Coronary artery (tissue), 2 donors: ENCODE measurements at regions not wholly inside any gene's neighbourhood (a gene's known extent, or its start where the extent isn't known, plus 50 kb on each side); places are given as distances from the start of the nearest gene placed in this dataset.
A peak's percentile ranks its signal among the peaks of the same experiment; 100 is the strongest.
"Not testable (repeated sequence)": the region's sequence is repeated elsewhere in the genome, so short reads cannot be mapped to it uniquely, and the experiment has no call there.

Source experiments
- DNase-seq: peaks from one replicate; pipeline ENCODE4 v3.0.0-alpha.2; 2017; ENCODE audit warnings: low spot score
- H3K27ac ChIP-seq, 2 donors: fragments of 200-600 bp; sonication (generic); one replicate each; pipeline ENCODE4 v1.5.1; 2016 to 2019
- H3K4me3 ChIP-seq: fragments of 200-600 bp; sonication (generic); 2 replicates; pipeline ENCODE4 v1.5.1; 2016; ENCODE audit warnings: mild to moderate bottlenecking, moderate library complexity
- TF ChIP-seq, protein P1 (sequence below): fragments of 200-600 bp; sonication (generic); IDR thresholded peaks from one replicate; pipeline ENCODE4 v1.5.1; 2019; ENCODE audit warnings: antibody characterized with exemption

DNA sequence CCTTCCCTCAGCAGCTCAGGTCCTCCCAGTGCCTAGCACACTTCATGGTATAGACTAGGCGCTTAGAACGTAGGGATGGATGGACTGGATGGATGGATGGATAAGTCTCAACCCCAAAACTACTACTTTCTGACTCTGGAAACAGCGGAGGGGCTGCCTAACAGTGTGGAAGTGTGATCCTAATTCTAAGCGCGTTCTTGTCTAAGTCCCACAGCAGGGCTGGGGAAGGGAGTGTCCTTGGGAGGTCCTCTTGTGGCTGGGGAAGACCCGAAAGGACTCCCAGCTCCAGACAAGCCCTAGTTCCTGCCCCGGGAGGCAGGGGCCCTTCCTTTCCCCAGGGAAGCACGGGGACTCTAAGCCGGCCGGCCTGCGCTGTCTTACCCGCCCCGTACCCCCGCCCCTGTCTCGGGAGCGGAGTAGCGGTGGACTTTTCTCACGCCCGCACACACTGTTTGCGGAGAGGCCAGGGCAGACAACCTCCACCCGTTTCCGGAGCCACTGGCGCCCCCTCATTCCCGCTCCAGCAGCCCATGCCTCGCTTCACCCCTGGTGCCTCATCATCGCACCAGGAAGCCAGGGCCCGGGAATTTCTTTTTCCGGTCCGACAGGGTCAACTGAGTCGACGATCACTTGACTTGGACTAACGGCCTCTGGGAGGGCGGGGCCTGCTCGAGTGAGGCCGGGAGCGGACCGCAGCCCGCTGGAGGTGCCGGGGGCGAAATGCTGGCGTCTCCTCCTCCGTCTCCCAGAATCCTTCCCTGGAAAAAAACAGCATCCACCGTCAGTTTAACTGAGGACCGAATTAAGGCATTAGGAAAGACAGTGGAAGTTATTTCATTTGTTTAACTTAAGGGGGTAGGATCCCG lies 133.3 kb downstream of the TBC1D2B start:
- Histone ChIP-seq H3K27ac (peak overlapping the region; percentile 75 to 86), H3K4me3 (peak overlapping the region; percentile 78)
- TF ChIP-seq, protein P1, sequence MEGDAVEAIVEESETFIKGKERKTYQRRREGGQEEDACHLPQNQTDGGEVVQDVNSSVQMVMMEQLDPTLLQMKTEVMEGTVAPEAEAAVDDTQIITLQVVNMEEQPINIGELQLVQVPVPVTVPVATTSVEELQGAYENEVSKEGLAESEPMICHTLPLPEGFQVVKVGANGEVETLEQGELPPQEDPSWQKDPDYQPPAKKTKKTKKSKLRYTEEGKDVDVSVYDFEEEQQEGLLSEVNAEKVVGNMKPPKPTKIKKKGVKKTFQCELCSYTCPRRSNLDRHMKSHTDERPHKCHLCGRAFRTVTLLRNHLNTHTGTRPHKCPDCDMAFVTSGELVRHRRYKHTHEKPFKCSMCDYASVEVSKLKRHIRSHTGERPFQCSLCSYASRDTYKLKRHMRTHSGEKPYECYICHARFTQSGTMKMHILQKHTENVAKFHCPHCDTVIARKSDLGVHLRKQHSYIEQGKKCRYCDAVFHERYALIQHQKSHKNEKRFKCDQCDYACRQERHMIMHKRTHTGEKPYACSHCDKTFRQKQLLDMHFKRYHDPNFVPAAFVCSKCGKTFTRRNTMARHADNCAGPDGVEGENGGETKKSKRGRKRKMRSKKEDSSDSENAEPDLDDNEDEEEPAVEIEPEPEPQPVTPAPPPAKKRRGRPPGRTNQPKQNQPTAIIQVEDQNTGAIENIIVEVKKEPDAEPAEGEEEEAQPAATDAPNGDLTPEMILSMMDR: no peak
- DNase-seq: peak; percentile 91

DNA sequence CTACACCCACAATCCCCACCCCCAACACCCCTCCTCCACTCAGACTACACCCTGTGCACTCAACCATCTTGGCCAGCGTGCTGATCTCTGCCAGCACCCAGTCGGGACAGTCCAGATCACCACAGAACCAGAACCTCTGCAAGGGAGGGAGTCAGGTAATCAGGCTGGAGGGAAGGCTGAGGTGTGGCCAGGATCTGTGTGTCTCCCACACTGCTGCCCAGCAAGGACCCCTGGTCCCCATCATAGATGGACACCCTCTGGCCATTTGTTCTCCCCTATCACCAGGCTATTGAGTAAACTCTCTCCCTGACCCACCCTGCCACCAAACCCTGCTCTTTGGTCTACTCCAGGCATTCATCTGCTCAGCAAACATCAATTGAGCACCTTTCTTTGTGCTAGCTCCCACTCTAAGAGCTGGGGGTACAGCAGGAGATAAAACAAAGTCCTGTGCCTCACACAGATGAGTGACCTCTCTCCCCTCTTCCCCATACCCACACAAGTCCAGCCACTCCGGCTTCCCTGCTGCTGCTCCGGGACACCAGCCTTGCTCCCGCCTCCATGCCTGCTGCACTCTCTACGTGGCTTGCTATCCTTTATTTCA lies 134.8 kb downstream of the TBC1D2B start:
- TF ChIP-seq, protein P1: no peak
- Histone ChIP-seq H3K27ac (no peak overlapping the region), H3K4me3 (no peak overlapping the region)
- no peak for DNase-seq

DNA sequence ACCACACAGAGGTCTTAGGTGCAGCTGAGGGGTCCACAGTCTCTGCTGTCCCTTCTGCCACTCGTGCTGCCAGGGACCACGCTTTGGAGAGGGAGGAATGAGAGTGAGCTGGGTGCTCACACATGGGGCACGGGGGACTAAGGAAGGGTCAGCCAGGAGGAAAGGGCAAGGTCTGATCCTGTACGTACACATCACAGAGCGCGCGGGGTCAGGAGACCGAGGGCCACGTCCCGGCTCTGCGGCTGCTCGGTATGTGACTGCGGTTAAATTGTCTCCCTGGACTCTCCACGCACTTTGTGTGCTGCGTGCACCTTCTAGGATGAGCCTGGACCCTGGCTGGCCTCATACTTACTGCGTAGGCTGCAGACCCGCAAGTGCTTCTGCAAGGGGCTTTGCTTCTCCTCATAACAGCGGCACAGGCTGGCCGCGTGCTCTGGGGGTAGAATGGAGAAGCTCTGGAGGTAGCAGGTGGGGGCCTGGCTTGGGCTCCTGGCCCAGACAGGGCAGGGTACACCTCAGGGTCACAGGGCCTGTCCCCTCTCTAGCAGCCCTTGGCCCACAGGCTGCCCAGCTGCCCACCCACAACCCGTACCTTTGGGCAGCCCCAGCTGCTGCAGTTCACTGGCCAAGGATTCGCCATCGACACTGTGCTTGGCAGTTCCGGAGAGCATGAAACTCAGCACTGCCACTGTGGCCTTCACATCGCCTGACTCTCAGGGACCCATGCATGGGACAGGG lies 136.3 kb downstream of the TBC1D2B start:
- not testable (repeated sequence) for DNase-seq, H3K4me3 ChIP-seq, H3K27ac ChIP-seq

DNA sequence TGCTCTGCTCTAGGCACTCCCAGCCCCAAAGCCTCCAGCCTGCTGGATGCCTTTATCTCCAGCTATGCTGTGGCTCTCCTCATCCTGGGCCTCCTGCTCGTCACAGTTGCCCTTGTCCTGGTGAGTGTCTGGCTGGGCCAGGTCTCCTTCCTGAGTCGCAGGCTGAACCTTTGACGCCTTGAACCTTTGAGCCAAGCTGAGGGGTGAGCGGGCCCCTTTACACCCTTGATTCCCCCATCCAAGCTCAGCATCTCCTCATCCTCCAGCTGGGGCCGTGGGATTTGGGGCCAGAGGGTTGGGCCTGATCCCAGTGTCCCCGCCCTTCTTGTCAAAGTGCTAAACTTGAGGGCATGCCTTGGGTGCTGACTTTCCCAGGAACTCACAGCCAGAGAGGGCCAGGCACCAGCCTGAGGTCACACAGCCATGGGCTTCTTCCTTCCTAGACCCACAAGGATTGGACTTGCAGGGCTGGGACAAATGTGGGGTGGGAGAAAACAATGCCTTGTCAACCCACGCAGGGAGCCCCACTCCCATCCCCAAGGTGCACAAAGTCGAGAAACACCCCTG lies 137.0 kb downstream of the TBC1D2B start:
- no peak for DNase-seq
- Histone ChIP-seq H3K4me3 (no peak overlapping the region), H3K27ac (no peak overlapping the region)
- TF ChIP-seq, protein P1: no peak

DNA sequence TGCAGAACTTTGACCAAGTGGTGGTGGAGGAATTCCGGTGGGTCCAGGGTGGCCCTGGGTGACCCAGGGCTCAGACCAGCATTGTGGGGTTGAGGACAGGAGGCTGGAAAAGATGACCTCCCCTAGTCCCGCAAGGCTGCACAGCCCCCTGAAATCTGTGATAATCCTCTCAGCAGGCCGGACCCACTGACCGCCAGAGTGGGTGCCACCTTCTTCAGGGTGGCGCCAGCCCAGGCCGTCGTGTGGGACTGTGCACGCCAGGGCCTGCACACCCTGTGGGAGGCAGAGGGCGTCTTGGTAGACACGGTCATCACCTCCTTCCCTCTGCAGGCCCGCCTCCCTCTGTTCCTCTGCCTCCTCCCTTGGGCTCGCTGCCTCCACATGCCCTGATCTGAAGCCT lies 137.7 kb downstream of the TBC1D2B start:
- DNase-seq: no peak
- H3K27ac ChIP-seq: no peak overlapping the region
- TF ChIP-seq, protein P1: no peak
- H3K4me3 ChIP-seq: no peak overlapping the region

DNA sequence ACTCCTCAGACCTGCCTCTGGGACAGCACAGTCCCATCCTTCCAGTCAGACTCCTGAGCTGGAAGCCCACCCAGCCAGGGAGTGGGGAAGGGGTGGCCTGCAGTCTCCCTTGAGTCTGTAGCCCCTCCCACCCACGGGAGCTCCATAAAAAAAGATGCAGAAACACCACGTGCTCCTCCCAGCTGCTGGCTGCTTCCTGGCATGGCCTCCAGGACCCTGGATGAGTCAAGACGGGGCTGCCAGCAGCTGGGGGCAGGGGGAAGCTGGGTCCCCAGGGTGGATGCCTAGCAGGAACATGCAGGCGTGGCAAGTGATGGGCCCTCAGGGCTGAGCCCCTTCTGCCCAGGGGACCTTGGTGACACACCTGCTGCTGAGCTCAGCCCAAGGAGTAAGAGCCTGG lies 138.5 kb downstream of the TBC1D2B start:
- not testable (repeated sequence) for DNase-seq, H3K27ac ChIP-seq, H3K4me3 ChIP-seq

DNA sequence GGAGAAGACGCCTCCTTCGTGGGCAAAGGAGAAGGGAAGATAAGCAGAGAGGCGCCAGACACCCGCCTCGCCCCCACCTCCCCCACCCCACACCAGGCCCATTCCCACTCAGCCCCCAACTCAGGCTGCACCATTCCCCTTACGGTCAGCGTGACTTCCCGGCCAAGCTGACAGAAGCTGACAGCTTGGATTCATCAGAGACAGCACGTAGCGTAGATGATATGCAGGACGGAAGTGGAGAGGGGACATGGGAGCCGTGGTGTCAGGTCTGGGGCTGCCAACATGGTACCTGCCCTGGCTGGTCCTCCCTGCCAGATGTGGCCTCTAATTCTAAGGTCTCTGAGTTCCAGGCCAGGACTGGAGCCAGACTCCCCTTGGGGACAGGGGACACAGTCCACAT lies 139.0 kb downstream of the TBC1D2B start:
- not testable (repeated sequence) for H3K27ac ChIP-seq, DNase-seq

DNA sequence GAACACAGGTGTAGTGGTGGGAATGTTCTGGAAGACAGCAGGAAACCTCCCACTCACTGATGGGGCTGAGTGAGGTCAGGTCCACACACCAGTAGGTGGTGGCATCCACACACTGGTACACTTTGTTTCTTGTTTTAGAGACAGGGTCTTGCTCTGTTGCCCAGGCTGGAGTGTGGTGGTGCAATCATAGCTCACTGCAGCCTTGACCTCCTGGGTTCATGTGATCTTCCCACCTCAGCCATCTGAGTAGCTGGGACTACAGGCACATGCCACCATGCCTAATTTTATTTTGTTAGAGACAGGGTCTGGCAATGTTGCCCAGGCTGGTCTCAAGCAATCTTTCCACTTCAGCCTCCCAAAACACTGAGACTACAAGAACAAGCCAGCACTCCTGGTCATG lies 140.9 kb downstream of the TBC1D2B start:
- DNase-seq, H3K27ac ChIP-seq, H3K4me3 ChIP-seq: not testable (repeated sequence)

More for the DNA sequence above, 139.0 kb downstream of the TBC1D2B start:
- H3K4me3 ChIP-seq: not testable (repeated sequence)

DNA sequence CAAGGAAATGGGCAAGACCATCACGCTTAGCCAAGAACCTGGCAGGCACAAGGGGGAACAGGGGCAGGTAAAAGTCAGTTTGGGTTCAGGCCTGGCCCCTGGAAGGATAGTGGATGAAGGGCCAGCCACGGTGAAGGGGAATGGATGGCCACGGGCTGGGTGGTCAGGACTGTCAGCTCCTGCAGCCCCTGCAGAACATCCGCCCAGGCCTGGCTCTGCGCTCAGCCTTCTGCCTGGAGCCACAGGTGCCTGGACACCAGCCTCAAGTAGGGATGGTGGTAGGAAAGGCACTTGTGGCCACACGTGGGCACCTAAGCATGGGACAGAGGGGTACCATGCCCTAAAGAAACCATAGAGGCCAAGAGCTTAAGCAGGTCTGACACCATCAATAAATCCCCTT lies 143.0 kb downstream of the TBC1D2B start:
- not testable (repeated sequence) for H3K27ac ChIP-seq, H3K4me3 ChIP-seq, DNase-seq

DNA sequence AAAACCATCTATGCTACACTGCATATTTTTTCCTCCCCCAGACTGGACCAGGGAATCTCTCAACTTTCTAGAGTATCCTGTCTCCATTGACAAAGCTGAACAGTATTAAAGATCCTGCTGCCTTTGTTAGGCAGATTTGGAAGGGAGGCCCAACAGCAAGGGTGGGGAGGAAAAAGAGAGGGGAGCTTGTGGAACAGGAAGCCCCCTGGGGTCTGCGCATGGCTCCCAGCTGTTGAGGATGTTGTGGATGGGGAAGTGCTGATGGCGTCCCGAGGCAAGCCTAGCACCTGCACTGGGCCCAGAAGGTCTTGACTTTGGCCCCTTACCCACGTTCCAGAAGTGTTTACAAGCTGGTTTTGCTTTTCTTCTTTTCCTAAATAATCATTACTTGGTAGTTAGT lies 146.6 kb downstream of the TBC1D2B start:
- DNase-seq, H3K27ac ChIP-seq, H3K4me3 ChIP-seq: not testable (repeated sequence)

DNA sequence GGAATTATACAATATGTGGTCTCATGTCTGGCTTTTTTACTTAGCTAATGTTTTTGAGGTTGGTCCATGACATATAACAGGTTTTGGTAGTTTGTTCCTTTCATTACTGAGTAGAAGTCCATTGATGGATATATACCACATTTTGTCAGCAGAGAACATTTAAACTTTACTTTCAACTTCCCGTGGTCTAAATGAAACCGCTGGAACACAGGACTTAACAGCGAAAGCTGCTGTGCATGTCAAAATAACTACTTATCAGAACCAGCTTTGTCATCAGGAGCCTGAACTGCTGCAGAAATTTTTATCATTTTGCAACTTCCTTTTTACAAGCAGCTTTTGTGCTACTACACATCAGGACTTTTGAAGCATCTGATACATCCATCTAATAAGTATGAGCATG lies 147.0 kb downstream of the TBC1D2B start:
- not testable (repeated sequence) for DNase-seq, H3K27ac ChIP-seq, H3K4me3 ChIP-seq

DNA sequence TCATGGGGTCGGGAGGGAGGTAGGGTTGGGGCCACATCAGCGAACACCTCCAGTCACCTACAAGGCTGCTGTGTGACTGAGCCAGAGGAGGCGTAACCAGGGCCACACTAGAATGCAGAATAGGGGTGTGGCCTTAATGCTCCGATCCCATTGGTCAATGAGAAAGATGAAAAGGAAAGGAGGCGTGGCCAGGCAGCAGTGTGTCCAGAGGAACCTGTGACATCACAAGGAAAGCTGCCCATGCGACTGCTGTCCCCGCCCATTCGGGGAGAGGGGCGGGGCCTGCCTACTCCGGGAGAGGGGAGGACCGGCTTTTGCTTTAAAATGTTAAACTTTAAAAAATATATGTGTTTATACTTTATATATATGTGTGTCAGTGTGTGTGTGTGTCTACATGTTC lies 150.7 kb downstream of the TBC1D2B start:
- not testable (repeated sequence) for H3K27ac ChIP-seq, DNase-seq, H3K4me3 ChIP-seq

DNA sequence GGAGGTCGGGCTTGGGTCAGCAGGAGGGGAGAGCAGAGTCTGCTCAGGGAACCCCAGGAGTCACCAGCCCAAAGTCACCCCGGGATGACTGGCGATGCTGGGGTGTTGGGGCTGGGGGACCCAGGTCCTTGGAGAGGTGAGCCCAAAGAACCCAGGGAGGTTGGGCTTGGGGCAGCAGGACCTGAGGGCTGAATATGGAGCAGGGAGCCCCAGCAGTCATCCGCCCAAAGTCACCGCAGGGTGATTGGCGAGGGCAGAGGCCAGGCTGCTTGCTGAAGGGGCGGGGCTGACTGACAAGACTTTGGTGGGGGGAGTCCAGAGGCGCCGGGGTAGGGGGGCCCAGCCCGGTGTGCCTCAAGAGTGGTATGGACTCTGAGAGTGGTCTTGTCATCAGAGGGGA lies 151.2 kb downstream of the TBC1D2B start:
- H3K4me3 ChIP-seq, H3K27ac ChIP-seq, DNase-seq: not testable (repeated sequence)

DNA sequence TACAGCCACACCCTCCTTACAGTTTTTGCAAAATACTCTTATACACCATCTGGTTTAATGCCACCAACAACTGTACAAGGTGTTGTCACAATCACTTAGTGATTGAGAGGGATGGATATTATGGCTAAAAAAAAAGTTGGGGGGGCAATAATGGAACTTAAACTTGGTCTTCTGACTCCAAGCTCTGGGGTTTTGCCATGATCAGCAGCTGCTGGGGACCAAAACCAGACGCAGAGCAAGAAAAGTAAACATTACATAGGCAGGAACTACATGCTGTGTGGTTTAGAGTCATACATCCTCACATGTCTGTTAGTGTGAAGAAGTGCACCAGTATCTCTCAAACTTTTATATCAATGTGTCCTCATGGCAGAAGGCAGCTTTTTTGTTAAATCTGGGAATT lies 152.4 kb downstream of the TBC1D2B start:
- H3K27ac ChIP-seq, DNase-seq, H3K4me3 ChIP-seq: not testable (repeated sequence)
